SK-N-SH treated with all-trans-retinoic acid at 6 μM for 48 hours (cell line): ENCODE measurements at regions not wholly inside any gene's neighbourhood (a gene's known extent, or its start where the extent isn't known, plus 50 kb on each side); places are given as distances from the start of the nearest gene placed in this dataset.

ENCODE experiments used
- BACH2 ChIP-seq: fragments of 250-450 bp; sonication (Bioruptor Pico); IDR thresholded peaks from 2 replicates; pipeline ENCODE4 v1.9.0; 2021; ENCODE audit warnings: mild to moderate bottlenecking, borderline replicate concordance
- ESRRG ChIP-seq: fragments of 250-450 bp; sonication (Bioruptor Pico); IDR thresholded peaks from 2 replicates; pipeline ENCODE4 v1.6.1; 2021; ENCODE audit warnings: mild to moderate bottlenecking
- ISL1 ChIP-seq: fragments of 250-450 bp; sonication (Bioruptor Pico); IDR thresholded peaks from 2 replicates; pipeline ENCODE4 v2.1.2; 2022; ENCODE audit warnings: mild to moderate bottlenecking, moderate library complexity
- TCF4 ChIP-seq: fragments of 250-450 bp; sonication (Bioruptor Pico); IDR thresholded peaks from 2 replicates; pipeline ENCODE4 v1.8.0; 2021; ENCODE audit warnings: mild to moderate bottlenecking, moderate library complexity, borderline replicate concordance
- TOX ChIP-seq: fragments of 250-450 bp; sonication (Bioruptor Pico); IDR thresholded peaks from 2 replicates; pipeline ENCODE4 v1.8.0; 2021; ENCODE audit warnings: mild to moderate bottlenecking, moderate library complexity, borderline replicate concordance
- ZFP3 ChIP-seq: fragments of 250-450 bp; sonication (Bioruptor Pico); IDR thresholded peaks from 2 replicates; pipeline ENCODE4 v1.5.0; 2020; ENCODE audit warnings: mild to moderate bottlenecking, moderate library complexity
- ZFP30 ChIP-seq: fragments of 450-650 bp; formaldehyde crosslinking; IDR thresholded peaks from 2 replicates; pipeline ENCODE4 v1.5.0; 2022; ENCODE audit warnings: mild to moderate bottlenecking, moderate library complexity
- ZNF70 ChIP-seq: fragments of 450-650 bp; formaldehyde crosslinking; IDR thresholded peaks from 2 replicates; pipeline ENCODE4 v1.5.0; 2020; ENCODE audit warnings: mild to moderate bottlenecking, moderate library complexity
- TF ChIP-seq, protein P1 (sequence below): fragments of 250-450 bp; sonication (Bioruptor Pico); IDR thresholded peaks from 2 replicates; pipeline ENCODE4 v1.8.0; 2020; ENCODE audit warnings: mild to moderate bottlenecking, moderate library complexity, borderline replicate concordance

- TF ChIP-seq, protein P1, sequence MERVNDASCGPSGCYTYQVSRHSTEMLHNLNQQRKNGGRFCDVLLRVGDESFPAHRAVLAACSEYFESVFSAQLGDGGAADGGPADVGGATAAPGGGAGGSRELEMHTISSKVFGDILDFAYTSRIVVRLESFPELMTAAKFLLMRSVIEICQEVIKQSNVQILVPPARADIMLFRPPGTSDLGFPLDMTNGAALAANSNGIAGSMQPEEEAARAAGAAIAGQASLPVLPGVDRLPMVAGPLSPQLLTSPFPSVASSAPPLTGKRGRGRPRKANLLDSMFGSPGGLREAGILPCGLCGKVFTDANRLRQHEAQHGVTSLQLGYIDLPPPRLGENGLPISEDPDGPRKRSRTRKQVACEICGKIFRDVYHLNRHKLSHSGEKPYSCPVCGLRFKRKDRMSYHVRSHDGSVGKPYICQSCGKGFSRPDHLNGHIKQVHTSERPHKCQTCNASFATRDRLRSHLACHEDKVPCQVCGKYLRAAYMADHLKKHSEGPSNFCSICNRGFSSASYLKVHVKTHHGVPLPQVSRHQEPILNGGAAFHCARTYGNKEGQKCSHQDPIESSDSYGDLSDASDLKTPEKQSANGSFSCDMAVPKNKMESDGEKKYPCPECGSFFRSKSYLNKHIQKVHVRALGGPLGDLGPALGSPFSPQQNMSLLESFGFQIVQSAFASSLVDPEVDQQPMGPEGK (CRISPR knock-in tag): no peak
- no peak for TF ChIP-seq BACH2 (CRISPR knock-in tag)
- no peak for TF ChIP-seq ZNF70 (CRISPR knock-in tag)
- TF ChIP-seq ESRRG: no peak
- TF ChIP-seq ISL1 (CRISPR knock-in tag): no peak
- no peak for TF ChIP-seq TOX (CRISPR knock-in tag)
- no peak for TF ChIP-seq ZFP3
- TF ChIP-seq TCF4 (CRISPR knock-in tag): peak; percentile 87
- TF ChIP-seq ZFP30 (CRISPR knock-in tag): no peak
These were observed 622.5 kb upstream of the GHITM start for GRCh38 chr10:83516788-83517187.
